GM21390 (cell line): ENCODE measurements at regions not wholly inside any gene's neighbourhood (a gene's known extent, or its start where the extent isn't known, plus 50 kb on each side); places are given as distances from the start of the nearest gene placed in this dataset.
A peak's percentile ranks its signal among the peaks of the same experiment; 100 is the strongest.

Experiments used
- ATAC-seq: cut with Tn5 transposase; IDR thresholded peaks from one replicate; pipeline ENCODE4 v1.9.1; 2021; ENCODE audit not compliant: unreplicated experiment

DNA sequence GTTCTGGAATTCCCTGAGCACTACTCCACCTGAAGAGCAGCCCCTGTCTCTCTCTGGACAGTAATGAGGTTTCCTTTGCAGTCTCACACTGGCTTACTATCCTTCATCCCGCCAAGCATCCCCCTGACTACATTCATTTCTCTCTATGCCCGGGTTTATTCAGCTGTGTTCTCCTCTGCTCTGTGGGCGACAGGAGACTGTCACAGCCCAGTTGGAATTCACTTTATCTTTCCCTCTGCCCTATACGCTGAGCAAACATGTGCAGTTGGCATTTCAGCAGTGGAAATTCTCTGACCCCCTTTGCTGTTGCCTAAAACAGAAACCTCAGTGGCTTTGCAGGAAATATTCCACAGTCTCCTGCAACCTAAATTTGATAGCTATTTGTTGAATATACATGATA, 83.5 kb upstream of the MAX start:
- no peak for ATAC-seq

DNA sequence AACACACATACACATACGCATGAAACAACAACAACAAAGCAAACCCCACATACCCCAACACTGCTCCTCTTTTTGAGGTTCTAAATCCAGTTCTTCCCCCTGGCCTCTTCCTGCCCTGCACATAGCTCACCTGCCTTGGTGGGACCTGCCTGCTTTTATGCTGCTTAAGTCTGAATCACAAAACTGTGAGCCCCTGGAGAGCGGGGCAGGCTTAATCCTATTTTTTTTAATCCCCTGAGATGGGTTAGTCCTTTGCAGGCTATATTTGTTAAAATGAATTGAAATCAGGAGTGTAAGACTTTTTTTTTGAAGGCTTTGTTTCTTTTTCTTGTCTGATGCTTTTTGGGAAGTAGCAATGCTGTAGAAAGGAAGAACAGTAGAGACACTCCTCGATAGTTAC, 84.6 kb upstream of the MAX start:
- no peak for ATAC-seq

GRCh38 chr14:65187421-65188049, 85.2 kb upstream of the MAX start:
- no peak for ATAC-seq

- ATAC-seq, result no peak
Observed at GRCh38 chr14:65190312-65190711, 88.0 kb upstream of the MAX start.

DNA sequence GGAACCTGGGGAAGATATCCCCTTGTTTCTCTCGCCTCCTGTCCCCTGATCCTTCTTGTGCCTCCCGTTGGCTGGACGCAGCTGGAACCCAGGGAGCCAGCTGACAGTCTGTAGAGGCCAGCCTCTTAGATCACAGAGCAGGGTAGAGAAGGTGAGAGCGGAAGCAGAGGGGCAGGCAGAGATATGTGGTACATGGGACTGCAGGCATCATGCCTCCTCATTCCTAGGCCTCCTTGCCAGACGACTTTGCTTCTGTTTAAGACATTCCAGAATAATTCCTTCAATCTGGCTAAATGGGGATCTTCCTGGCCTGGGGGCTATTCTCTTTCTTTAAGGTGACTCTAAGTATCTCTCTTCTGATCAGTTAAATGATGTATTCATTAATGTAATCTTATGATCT, 89.4 kb upstream of the MAX start:
- ATAC-seq, result no peak

DNA sequence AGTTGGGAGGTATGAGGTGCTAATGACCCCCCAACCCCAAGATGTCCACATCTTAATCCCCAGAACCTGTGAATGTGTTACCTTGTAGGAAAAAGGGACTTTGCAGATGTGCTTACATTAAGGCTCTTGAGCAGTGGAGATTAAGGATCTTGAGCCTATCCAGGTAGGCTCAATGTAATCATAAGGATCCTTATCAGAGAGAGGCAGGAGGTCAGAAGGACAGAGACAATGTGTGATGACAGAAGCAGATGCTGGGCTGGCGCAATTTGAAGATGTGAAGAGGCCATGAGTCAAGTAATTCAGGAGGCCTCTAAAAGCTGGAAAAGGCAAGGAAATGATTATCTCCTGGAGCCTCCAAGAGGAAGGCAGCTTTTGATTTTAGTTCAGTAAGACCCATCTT, 90.4 kb upstream of the MAX start:
- ATAC-seq, result no peak

DNA sequence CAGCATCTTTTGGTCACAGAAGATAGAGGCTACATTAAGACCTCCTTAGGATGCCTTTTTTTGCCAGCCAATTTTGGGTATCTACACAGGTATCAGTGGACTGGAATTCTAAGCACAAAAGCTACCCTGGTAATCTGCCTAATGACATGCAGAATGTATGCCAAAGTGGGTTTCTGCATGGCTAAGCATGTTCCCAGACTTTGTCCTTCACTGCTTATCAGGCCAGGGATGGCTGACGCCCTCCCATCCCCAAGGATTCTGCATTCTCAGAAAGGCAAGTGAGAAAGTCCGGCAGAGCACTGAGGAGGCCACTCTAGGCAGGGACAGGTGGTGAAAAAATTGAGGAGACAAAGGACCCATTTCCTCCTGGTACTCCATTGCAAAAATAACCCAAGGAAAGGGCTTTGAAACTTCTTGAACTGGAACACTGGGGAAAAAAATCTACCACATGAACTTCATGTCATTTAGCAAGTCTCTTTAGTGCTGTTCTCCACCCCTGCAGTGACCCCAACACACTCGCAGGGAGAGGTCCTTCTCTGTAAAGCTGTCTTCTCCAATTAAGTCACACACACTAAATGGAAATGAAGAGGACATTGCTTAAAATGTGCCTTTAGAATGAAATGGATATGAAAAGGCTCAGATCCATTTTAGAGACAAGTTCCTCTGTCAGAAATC, 91.7 kb upstream of the MAX start:
- ATAC-seq, result no peak

DNA sequence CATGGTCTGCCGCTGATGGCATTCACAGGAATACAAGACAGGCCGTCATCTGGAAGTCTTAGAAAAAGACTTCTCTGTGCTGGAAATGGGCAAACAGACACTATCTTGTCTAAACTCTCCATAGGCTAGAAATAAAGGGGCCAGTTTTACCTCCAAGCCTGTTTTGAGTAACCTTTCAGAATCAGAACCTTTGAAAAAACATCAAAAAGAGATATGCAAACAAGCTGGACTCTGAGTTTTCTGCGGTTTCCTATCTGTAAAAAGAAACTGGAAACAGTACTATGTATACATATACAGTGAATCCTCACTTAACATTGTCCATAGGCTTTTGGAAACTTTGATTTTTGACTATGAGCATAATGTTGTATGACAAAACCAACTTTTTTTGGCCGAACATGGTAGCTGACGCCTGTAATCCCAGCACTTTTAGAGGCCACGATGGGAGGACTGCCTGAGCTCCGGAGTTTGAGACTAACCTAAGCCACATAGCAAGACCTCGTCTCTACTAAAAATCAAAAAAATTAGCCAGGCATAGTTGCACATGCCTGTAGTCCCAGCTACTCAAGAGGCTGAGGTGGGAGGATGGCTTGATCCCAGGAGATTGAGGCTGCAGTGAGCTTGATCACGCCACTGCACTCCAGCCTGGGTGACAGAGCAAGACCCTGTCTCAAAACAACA, 92.9 kb upstream of the MAX start:
- peak; percentile 94 for ATAC-seq

- no peak for ATAC-seq
Observed at GRCh38 chr14:65198346-65198745, 96.0 kb upstream of the MAX start.

DNA sequence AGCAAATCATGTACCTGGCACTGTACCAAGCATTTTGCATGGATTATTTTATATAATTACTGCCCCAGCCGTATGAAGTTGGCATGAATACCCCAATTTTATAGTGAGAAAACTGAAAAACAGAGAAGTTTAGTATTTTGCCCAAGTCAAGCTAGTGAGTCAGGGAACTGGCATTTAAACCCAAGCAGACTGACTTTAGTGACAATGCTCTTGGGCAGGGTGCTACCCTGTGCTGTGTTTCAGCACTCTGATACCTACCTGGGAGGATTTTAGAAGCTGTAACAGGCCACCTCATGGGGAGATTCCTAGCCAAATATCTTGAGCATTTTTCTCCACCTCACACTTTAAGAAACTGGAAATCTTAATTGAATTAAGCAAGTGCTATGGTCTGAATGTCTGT, 98.1 kb upstream of the MAX start:
- ATAC-seq, result no peak

- ATAC-seq, result no peak
Observed at GRCh38 chr14:65203574-65203973, 101.3 kb upstream of the MAX start.

- no peak for ATAC-seq
Observed at GRCh38 chr14:65204056-65204455, 101.7 kb upstream of the MAX start.

GRCh38 chr14:65206078-65206447, 103.7 kb upstream of the MAX start:
- no peak for ATAC-seq

- peak; percentile 67 for ATAC-seq
Observed at GRCh38 chr14:65206448-65207096, 104.3 kb upstream of the MAX start.

- ATAC-seq, result no peak
Observed at GRCh38 chr14:65208548-65208947, 106.2 kb upstream of the MAX start.

GRCh38 chr14:65210118-65210821, 108.0 kb upstream of the MAX start:
- ATAC-seq, result no peak

- ATAC-seq, result no peak
Observed at GRCh38 chr14:65210822-65211182, 108.5 kb upstream of the MAX start.

- no peak for ATAC-seq
Observed at GRCh38 chr14:65211341-65211987, 109.1 kb upstream of the MAX start.

GRCh38 chr14:65213316-65213715, 111.0 kb upstream of the MAX start:
- no peak for ATAC-seq

DNA sequence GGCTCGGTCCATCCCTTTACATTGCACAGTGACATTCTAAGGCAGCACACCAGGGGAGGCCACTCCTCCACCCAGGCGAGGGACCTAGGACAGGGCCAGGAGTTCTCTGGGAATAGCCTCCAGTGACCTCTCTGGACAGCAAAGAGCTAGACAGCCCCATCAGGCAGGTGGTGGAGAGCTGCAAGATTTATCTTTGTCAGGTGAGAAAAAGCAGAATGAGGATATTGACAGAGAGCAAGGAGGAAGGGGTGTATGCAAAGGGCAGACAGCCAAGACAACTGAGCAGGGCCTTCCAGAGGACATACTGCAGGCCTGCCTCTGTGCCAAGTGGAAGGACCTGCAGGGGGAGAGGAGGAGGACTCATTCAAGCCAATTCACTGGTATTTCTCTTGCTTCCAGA, 112.4 kb upstream of the MAX start:
- no peak for ATAC-seq

GRCh38 chr14:65219353-65219752, 117.0 kb upstream of the MAX start:
- no peak for ATAC-seq
